ENCODE measurements at regions not wholly inside any gene's neighbourhood (a gene's known extent, or its start where the extent isn't known, plus 50 kb on each side); places are given as distances from the start of the nearest gene placed in this dataset.

- H3K4me2 ChIP-seq (ENCODE audit: low read depth, low read length): no peak overlapping the region
- H3K4me3 ChIP-seq (replicated peaks in 1 of 3; ENCODE audit: insufficient read depth in 1 of 3, low read depth in 2 of 3, low read length in 3 of 3): no peak overlapping the region
- H2AFZ ChIP-seq (ENCODE audit: low read length): peak overlapping the region; percentile 17
- ATAC-seq (no peak), FAIRE-seq (no peak), DNase-seq (ENCODE audit: low spot score) (no peak)
- no peak overlapping the region for H3K27ac ChIP-seq (ENCODE audit: extremely low read length, insufficient read depth, low read length)
- BruUV-seq (replicated peaks): no TSS peak
- no peaks in the 10 kb centered on the region for H4K20me1 ChIP-seq (ENCODE audit: insufficient read depth, low read length)
- CTCF ChIA-PET (ENCODE audit: low intra/inter-chr PET ratio, low total read pairs): no interaction called here
- 16% methylated on average over 13 of the region's 13 CpGs for WGBS (ENCODE audit: low lambda C conversion rate)
- no peaks in the 10 kb centered on the region for H3K4me1 ChIP-seq (ENCODE audit: insufficient read depth, low read length)
- in situ Hi-C loops (cut with HindIII; ENCODE audit: extremely low pct_ligation_motif_present, low pct_unique_long_range_greater_than_20kb): no loop called here
- H3K9me3 ChIP-seq (ENCODE audit: low read length): no peaks in the 10 kb centered on the region
- no peaks in the 10 kb centered on the region for H3K79me2 ChIP-seq (ENCODE audit: insufficient read depth, low read length)
- intact Hi-C loops (cut with micrococcal nuclease; ENCODE audit: unreplicated experiment): no loop called here
- H3K27me3 ChIP-seq (ENCODE audit: control insufficient read depth in 1 of 2, insufficient read depth in 2 of 2, low read length in 2 of 2): peaks cover 0 to 7% of the 10 kb centered on the region in 2 experiments; a peak in 1 of 5 replicates
- no peak overlapping the region for H3K9ac ChIP-seq (ENCODE audit: insufficient read depth, low read depth, low read length)
- no peak for TF ChIP-seq DBP (CRISPR knock-in tag; IDR thresholded peaks at IDR 0.05; ENCODE audit: not compliant biosample characterization)
- no peak for TF ChIP-seq ZNF782 (CRISPR knock-in tag; IDR thresholded peaks at IDR 0.05; ENCODE audit: borderline replicate concordance)
- TF ChIP-seq PAXIP1 (CRISPR knock-in tag; conservative IDR thresholded peaks at IDR 0.05): no peak
- TF ChIP-seq XBP1 (CRISPR knock-in tag; IDR thresholded peaks at IDR 0.05): no peak
- no peak for TF ChIP-seq PHF21A (CRISPR knock-in tag; IDR thresholded peaks at IDR 0.05)
- no peak for TF ChIP-seq ZNF747 (CRISPR knock-in tag; IDR thresholded peaks at IDR 0.05; ENCODE audit: borderline replicate concordance)
- no peaks in the 10 kb centered on the region for H3K36me3 ChIP-seq (replicated peaks in 1 of 2; ENCODE audit: control insufficient read depth in 1 of 2, insufficient read depth in 2 of 2, low read length in 2 of 2)
- POLR2A ChIA-PET: no interaction called here
Observed at GRCh38 chr2:220064111-220065030, 436.9 kb downstream of the SLC4A3 start.
